PC-9 (cell line): ENCODE measurements at regions not wholly inside any gene's neighbourhood (a gene's known extent, or its start where the extent isn't known, plus 50 kb on each side); places are given as distances from the start of the nearest gene placed in this dataset.

ENCODE experiments used
- EZH2 ChIP-seq: fragments of 200-600 bp; sonication (generic); IDR thresholded peaks from 2 replicates; pipeline ENCODE4 v1.8.0; 2017; ENCODE audit warnings: antibody characterized with exemption, low read depth
- TF ChIP-seq, protein P1 (sequence below): fragments of 200-600 bp; sonication (generic); conservative IDR thresholded peaks from 2 replicates; pipeline ENCODE4 v1.6.1; 2017; ENCODE audit warnings: mixed run types, antibody characterized with exemption, mild to moderate bottlenecking, moderate library complexity

DNA sequence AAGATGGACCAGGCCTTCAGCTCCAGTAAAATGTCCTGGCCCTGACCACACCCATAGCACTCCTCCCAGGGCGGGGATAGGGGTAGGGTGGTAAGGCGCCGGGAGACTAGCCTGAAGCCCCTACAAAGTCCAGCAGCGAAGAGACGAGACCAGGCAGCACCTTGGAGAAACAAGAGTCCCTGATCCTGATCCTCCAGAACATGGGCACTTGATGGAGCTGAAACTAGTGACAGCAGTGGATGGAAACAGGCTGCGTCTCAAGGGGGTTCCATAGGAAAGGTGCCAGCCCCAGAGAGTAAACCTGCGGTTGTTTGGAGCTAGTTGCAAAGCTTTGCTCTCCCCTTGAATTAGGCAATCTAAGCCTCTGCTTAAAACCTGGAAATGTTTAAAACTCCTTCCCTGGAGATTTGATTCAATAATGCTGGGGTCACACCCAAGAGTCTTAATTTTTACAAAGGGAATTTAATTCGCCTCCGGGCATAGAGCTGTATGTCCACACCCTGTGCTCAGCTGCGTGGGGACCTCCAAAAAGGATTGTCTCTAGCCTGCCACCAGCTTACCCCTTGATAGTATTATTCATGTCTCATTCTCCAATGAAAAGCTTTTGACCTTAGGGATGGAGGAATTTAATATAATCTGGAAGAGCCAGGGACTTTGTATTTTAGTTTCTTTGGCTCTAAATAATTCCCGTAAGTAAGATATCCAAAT is 258.6 kb downstream of the PMP22 start:
- TF ChIP-seq, protein P1, sequence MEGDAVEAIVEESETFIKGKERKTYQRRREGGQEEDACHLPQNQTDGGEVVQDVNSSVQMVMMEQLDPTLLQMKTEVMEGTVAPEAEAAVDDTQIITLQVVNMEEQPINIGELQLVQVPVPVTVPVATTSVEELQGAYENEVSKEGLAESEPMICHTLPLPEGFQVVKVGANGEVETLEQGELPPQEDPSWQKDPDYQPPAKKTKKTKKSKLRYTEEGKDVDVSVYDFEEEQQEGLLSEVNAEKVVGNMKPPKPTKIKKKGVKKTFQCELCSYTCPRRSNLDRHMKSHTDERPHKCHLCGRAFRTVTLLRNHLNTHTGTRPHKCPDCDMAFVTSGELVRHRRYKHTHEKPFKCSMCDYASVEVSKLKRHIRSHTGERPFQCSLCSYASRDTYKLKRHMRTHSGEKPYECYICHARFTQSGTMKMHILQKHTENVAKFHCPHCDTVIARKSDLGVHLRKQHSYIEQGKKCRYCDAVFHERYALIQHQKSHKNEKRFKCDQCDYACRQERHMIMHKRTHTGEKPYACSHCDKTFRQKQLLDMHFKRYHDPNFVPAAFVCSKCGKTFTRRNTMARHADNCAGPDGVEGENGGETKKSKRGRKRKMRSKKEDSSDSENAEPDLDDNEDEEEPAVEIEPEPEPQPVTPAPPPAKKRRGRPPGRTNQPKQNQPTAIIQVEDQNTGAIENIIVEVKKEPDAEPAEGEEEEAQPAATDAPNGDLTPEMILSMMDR, result no peak
- no peak for TF ChIP-seq EZH2
